HG03135 (cell line): ENCODE measurements at regions not wholly inside any gene's neighbourhood (a gene's known extent, or its start where the extent isn't known, plus 50 kb on each side); places are given as distances from the start of the nearest gene placed in this dataset.

ENCODE experiments used
- ATAC-seq: cut with Tn5 transposase; IDR thresholded peaks from one replicate; pipeline ENCODE4 v1.9.1; 2021; ENCODE audit warnings: mild to moderate bottlenecking, moderate library complexity; ENCODE audit not compliant: unreplicated experiment

GRCh38 chr11:111045407-111045803 lies 200.1 kb upstream of the POU2AF2 start:
- no peak for ATAC-seq

DNA sequence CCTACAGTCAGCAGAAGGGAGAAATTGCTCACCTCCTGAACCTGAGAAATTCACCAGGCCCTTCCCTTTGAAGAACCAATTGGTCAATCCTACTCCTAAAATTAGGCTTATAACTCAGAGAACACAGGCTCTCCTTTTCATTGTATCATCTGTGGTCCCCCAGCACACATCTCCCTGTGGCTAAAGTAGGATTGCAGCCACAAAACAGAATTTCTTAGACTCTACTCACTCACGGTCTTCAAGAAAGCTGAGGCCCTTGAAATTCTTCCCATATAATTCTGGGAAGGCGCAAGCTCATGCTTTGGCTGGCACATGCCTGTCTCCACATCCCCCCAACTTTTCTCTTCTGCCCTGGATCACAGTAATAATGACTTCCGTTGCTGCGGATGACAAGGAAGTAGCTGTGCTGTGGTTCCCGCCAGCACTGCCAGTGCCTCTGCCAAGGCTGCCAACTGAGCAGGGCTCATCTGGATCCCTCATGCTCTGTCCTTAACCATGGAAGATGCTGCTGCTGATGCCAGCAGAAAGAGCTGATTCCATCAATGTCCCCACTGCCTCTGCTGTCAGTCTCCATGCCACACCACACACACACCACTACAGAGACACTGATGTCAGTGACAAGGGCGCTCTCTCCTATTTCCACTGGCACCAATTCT lies 200.6 kb upstream of the POU2AF2 start:
- ATAC-seq = no peak

- no peak for ATAC-seq
These were observed 205.5 kb upstream of the POU2AF2 start for GRCh38 chr11:111039982-111040381.

DNA sequence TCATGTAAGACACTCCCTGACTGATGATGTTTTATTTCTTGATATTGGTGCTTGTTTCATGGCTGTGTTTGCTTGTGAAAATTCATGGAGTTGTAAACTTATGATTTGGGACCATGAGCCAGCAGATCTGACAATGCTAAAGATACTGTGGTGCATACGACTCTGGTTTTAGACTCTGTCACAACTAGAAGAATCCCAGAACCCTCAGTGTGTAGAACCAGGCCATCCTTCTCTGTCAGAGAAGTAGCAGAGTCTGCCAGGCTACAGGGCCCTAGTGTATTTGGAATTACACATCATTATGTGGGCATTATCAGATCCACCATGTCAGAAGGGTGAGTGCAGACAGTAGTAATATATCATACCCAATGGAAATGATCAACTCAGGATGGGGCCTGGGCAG lies 209.8 kb upstream of the POU2AF2 start:
- no peak for ATAC-seq

GRCh38 chr11:111026241-111026640 lies 219.3 kb upstream of the POU2AF2 start:
- no peak for ATAC-seq

DNA sequence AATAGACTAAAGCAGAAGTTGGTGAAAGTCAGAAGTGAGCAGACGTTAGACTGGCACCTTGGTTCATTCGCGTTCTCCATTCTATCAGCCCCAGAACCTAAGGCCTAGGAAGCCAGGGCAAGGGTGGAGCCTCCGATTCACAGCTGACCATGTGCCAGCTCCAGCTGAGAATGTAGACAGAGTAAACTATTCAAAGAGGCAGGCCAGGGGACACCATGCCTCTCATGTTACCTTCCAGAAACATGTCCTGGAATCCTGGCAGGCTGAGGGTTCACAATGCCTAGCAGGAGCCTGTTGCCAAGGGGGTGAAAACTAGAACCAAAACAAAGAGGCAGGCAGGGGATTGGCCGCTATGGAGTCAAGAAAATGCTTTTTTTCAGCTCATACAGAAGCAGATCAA lies 224.4 kb upstream of the POU2AF2 start:
- no peak for ATAC-seq

GRCh38 chr11:111019871-111020670 lies 225.5 kb upstream of the POU2AF2 start:
- no peak for ATAC-seq

DNA sequence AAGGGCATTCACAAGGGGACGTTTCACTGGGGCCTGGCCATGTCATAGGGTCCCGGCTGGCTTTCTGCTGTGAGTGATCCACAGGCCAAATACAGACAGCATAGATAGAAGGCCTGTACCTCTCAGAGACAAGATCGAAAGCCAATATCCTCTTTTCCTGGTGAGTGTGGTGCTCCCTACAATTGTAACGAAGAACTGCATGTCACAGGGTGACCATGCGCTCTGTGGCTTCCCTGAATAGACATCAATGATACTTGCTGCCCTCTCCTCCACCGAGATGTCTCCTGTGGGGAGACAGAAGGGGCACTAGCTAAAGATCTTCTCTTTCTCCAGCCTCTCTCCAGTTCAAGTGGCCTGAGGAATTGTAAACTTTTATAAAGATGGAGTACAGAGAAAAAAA lies 226.1 kb upstream of the POU2AF2 start:
- no peak for ATAC-seq

GRCh38 chr11:111018566-111018965 lies 227.0 kb upstream of the POU2AF2 start:
- ATAC-seq = no peak

DNA sequence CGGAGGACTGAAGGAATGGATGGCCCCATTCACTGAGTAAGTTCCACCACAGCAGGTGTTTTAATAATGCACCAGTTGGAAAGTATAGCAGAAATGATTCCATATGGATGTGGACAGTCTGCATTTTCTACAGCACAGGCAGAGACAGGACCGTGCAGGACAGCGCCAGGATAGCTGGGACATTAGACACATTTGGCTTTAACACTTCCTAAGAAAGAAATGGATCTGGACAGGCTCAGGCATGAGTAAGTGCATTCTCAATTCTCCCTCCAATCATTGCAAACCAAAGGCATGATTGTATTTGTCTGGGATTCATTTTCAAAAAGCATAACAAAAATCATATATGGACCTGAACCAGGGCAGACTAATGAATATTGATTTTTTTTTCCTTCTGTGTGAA lies 233.0 kb upstream of the POU2AF2 start:
- ATAC-seq = no peak

- ATAC-seq = no peak
These were observed 234.3 kb upstream of the POU2AF2 start for GRCh38 chr11:111011275-111011594.

DNA sequence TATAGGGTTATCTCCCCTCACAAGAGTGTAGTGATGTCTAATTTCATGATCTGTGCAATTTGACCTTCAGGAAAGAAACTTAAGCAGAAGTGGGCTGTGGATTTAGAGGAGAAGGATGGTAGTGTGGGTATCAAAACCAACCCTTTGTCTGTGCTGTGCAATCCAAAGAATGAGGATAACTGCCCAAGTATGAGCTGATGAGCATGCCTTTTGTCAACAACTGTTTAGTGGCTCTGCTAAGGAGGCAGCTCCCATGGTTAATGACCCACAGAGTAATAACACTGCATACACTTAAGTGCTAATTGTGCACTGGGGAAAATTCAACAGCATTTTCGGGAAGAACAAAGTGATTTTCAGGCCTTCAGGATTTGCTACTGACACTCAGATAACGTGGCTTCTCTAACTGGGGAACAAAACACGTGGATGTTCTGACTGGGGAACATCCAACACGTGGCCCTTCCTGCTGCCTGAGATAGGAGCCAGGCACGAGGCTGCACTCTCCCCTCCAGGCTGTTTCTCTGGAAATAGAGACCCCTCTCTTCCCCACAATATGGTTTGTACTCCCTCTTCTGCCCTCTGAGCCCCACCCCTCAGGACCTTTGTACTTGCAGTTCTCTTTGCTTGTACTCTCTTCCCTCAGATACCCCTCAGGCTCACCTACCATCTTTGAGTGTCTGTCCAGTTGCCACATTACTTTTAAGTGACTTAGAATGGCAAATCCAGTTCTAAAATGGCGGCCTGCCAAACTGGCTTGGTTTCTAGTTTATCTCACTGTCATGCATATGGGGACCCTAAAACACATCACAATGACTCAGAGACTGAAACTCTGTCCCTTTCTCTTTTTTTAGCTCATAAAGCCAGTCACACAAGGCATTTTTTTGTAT lies 234.9 kb upstream of the POU2AF2 start:
- no peak for ATAC-seq

- ATAC-seq = no peak
These were observed 239.3 kb upstream of the POU2AF2 start for GRCh38 chr11:111006227-111006626.

DNA sequence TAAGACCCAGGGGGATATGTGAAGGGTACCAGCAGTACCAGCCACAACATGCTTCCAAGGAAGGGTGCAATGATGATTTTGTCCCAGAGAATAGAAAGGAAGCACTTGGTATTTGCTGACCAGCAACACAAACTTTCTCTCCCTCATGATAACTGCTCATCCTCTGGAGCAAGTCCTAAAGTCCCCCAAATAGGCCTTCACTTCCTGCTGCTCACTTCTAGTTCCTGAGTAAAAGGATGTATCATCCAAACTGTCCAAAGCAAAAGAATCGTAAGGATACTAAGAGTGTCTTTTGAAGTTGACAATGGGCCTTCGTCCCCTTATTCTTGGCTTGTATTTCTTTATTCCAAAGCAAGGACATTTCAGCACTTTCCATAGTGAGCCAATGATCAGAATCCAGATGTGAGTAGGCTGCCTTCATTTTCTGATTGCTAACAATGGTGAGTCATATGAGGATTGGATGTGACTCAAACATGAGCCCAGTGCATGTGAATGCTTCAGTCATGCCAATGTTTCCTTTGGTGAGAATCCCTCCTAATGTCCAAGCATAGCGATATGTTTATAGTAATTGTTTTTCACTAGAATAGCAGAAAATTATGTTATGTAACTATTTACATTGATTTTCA lies 243.4 kb upstream of the POU2AF2 start:
- no peak for ATAC-seq

- ATAC-seq = no peak
These were observed 244.5 kb upstream of the POU2AF2 start for GRCh38 chr11:111001081-111001430.

DNA sequence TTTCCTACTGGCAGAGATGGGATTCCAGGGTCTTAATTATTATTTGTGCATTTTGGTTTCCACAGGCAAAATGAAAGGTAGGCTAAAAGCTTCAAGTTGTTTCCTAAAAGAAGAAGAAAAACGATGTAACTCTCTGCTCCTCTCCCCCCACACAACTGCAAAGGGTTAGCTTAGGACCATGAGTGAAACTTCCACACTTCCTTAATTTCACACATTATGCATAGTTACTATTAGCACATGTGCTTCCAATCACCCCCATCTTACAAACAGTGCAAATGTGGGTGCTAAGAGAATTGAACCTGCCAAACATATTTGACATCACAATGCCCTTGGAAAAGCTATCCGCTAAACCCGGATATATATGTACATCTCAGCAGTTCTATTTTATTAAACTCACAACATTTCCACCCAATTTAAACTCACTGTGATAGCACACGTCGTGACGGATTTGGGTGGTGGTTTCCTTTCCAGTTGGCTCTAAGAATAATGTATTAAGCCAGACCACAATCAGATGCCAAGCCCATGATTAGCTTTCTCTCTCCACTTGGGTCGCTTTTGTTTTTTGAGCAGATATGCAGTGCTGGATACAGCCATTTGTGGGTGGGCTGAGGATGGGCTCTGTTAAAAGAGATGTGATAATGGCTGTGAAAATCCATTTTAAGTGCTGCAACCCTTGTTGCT lies 245.0 kb upstream of the POU2AF2 start:
- ATAC-seq = no peak

- ATAC-seq = no peak
These were observed 253.0 kb upstream of the POU2AF2 start for GRCh38 chr11:110992481-110992880.

GRCh38 chr11:110991661-110992355 lies 253.7 kb upstream of the POU2AF2 start:
- ATAC-seq = no peak

GRCh38 chr11:110990311-110990710 lies 255.2 kb upstream of the POU2AF2 start:
- no peak for ATAC-seq

DNA sequence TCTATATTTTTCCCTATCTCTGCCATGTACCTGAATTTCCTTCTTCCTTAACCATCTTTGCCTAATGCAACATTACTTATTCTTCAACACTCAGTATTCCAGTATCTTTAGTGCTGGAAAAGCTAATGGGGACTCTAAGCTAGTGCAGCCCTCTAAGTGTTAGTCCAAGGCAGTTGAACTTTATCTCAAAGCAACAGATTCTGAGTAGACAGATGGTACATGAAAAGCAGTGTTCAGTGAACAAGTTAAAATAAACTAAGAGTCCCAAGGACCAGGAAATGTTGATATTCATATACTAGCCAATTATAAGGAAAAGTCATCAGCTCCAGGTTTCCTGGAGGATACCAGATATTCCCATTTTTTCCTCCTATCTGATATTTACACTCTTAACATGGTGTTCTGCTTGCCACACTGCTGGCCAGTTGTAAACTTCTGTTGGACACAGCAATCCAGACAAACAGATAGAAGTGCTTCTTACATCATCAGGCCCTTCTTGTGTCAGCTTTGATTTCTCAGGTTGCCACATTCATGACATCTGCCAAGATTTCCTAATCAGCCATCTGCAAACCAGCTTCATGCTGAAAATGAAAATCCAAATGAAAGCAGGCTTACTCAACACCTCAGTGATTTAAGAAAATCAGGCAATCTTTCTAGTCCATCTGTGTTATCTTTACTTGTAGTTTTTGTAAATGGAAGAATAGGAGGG lies 255.9 kb upstream of the POU2AF2 start:
- no peak for ATAC-seq
